ENCODE measurements at regions not wholly inside any gene's neighbourhood (a gene's known extent, or its start where the extent isn't known, plus 50 kb on each side); places are given as distances from the start of the nearest gene placed in this dataset.

DNA sequence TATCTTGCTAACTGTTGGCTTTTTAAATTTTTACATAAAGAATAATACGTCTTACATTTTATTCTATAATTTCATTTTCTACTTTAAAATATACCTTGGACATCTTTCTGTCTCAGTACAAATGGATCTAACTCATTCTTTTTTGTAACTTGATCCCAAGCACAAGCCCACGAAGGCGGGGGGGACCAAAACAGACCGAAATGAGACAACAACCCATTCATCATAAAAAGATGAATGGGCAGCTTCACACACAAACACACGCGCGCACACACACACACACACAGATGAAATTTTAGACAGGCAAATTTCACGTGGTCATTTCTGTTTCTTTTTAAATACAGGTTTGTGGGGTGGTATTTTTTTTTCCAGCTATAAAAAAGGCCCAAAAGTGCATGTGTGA is 271.3 kb upstream of the TOPAZ1 start:
- no peaks in the 10 kb centered on the region for H3K9me3 ChIP-seq (ENCODE audit: insufficient read depth, low read depth, low read length)
- no peak overlapping the region for H3K4me3 ChIP-seq (ENCODE audit: low read length)
- no peak overlapping the region for H3K27ac ChIP-seq (ENCODE audit: low read length)
- H3K27me3 ChIP-seq (ENCODE audit: insufficient read depth, low read length) = no peaks in the 10 kb centered on the region
- H3K4me1 ChIP-seq (ENCODE audit: insufficient read depth, low read length) = peaks cover 30% of the 10 kb centered on the region
- H3K9ac ChIP-seq (ENCODE audit: low read depth, low read length) = no peak overlapping the region
- no peaks in the 10 kb centered on the region for H3K36me3 ChIP-seq (ENCODE audit: insufficient read depth, low read depth, low read length)

GRCh38 chr3:43970920-43971319 is 270.8 kb upstream of the TOPAZ1 start:
- H3K4me3 ChIP-seq (ENCODE audit: low read length) = no peak overlapping the region
- no peak overlapping the region for H3K27ac ChIP-seq (ENCODE audit: low read length)
- H3K9ac ChIP-seq (ENCODE audit: low read depth, low read length) = no peak overlapping the region
- H3K4me1 ChIP-seq (ENCODE audit: insufficient read depth, low read length) = peaks cover 30% of the 10 kb centered on the region
- no peaks in the 10 kb centered on the region for H3K27me3 ChIP-seq (ENCODE audit: insufficient read depth, low read length)
- H3K36me3 ChIP-seq (ENCODE audit: insufficient read depth, low read depth, low read length) = no peaks in the 10 kb centered on the region
- H3K9me3 ChIP-seq (ENCODE audit: insufficient read depth, low read depth, low read length) = 0 out of 2 replicates have a peak, but pooled peaks cover 4% of the 10 kb centered on the region

GRCh38 chr3:43971486-43971885 is 270.2 kb upstream of the TOPAZ1 start:
- H3K27ac ChIP-seq (ENCODE audit: low read length) = no peak overlapping the region
- peaks cover 27% of the 10 kb centered on the region for H3K4me1 ChIP-seq (ENCODE audit: insufficient read depth, low read length)
- no peaks in the 10 kb centered on the region for H3K36me3 ChIP-seq (ENCODE audit: insufficient read depth, low read depth, low read length)
- H3K27me3 ChIP-seq (ENCODE audit: insufficient read depth, low read length) = no peaks in the 10 kb centered on the region
- no peak overlapping the region for H3K9ac ChIP-seq (ENCODE audit: low read depth, low read length)
- H3K4me3 ChIP-seq (ENCODE audit: low read length) = no peak overlapping the region
- 0 out of 2 replicates have a peak, but pooled peaks cover 4% of the 10 kb centered on the region for H3K9me3 ChIP-seq (ENCODE audit: insufficient read depth, low read depth, low read length)

DNA sequence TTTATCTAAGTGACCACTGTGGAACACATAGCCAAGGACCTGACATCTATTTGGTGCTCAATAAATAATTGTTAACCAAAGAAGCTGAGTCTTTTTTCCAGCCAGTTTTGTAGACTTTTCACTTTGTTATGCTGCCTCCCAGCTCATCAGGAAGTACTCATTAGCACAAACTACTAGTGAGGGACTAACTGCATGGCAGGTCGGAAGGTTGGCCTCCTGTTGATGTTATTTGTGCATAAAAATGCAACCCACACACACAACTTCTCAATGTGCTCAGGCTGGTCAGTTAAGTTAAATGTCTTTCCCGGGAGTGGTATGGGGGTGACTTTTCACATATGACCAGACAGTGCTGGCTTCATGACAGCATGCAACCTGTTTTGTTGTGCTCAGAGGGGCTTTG is 263.0 kb upstream of the TOPAZ1 start:
- no peak overlapping the region for H3K27ac ChIP-seq (ENCODE audit: low read length)
- H3K4me3 ChIP-seq (ENCODE audit: low read length) = peak overlapping the region; percentile 34; the same call in 1 of the 2 replicates

GRCh38 chr3:43979645-43980044 is 262.0 kb upstream of the TOPAZ1 start:
- Histone ChIP-seq H3K27ac (ENCODE audit: low read length) (no peak overlapping the region), H3K4me3 (ENCODE audit: low read length) (no peak overlapping the region), H3K4me1 (ENCODE audit: insufficient read depth, low read length) (peaks cover 24% of the 10 kb centered on the region), H3K9ac (ENCODE audit: low read depth, low read length) (no peak overlapping the region), H3K9me3 (ENCODE audit: insufficient read depth, low read depth, low read length) (0 out of 2 replicates have a peak, but pooled peaks cover 4% of the 10 kb centered on the region), H3K27me3 (ENCODE audit: insufficient read depth, low read length) (no peaks in the 10 kb centered on the region), H3K36me3 (ENCODE audit: insufficient read depth, low read depth, low read length) (no peaks in the 10 kb centered on the region)

More for the DNA sequence above, 263.0 kb upstream of the TOPAZ1 start:
- H3K4me1 ChIP-seq (ENCODE audit: insufficient read depth, low read length) = peaks cover 28% of the 10 kb centered on the region
- no peaks in the 10 kb centered on the region for H3K27me3 ChIP-seq (ENCODE audit: insufficient read depth, low read length)
- no peaks in the 10 kb centered on the region for H3K36me3 ChIP-seq (ENCODE audit: insufficient read depth, low read depth, low read length)
- H3K9ac ChIP-seq (ENCODE audit: low read depth, low read length) = no peak overlapping the region
- H3K9me3 ChIP-seq (ENCODE audit: insufficient read depth, low read depth, low read length) = 0 out of 2 replicates have a peak, but pooled peaks cover 4% of the 10 kb centered on the region

- peaks cover 6% of the 10 kb centered on the region; the same call in 1 of the 2 replicates for H3K4me1 ChIP-seq (ENCODE audit: insufficient read depth, low read length)
- H3K9ac ChIP-seq (ENCODE audit: low read depth, low read length) = no peak overlapping the region
- peaks cover 80% of the 10 kb centered on the region for H3K27me3 ChIP-seq (ENCODE audit: insufficient read depth, low read length)
- peaks cover 3% of the 10 kb centered on the region for H3K9me3 ChIP-seq (ENCODE audit: insufficient read depth, low read depth, low read length)
- no peaks in the 10 kb centered on the region for H3K36me3 ChIP-seq (ENCODE audit: insufficient read depth, low read depth, low read length)
- no peak overlapping the region for H3K27ac ChIP-seq (ENCODE audit: low read length)
- peak overlapping the region; percentile 81 for H3K4me3 ChIP-seq (ENCODE audit: low read length)
Observed at GRCh38 chr3:43994657-43995546, 246.8 kb upstream of the TOPAZ1 start.

DNA sequence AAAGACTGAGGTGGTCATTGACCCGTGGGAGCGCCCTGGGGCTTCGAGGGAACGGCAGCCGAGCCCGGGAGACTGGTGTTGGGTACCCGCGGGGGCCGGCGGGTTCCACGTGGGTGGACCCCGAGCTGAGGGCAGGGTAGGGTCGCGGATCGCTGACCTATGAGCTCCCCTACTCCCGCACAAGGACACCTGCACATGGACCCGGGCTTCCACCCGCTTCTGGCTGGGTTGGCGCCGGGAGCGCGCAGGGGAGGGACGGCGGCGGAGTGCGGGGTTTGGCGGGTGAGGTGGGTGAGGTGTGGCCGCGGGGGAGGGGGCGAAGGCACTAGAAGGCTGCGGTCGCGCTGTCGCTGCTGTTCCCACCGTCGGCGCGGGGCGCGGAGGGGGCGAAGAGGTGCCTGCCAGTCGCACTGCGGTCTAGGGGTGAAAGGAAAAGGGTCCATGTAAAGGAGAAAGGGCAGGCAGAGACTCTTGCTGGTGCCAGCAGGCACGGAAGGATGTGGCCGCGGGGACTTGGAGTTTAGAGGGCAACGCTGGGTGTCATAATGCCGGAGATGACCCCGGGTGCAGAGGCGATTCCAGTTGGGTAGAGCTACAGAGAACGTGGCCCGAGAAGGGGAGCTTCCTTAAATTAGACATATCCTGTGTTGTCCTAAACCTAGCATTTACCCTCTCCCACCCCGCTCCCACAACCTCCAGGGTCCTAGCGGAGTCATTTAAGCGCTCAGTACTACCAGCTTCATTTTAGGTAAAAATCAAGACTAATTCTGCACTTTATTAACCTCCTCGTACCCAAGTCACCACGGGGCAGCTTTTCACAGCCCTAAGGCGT is 245.9 kb upstream of the TOPAZ1 start:
- Histone ChIP-seq H3K9ac (ENCODE audit: low read depth, low read length) (no peak overlapping the region; the same call in 1 of the 2 replicates), H3K4me3 (ENCODE audit: low read length) (peak overlapping the region; percentile 81), H3K9me3 (ENCODE audit: insufficient read depth, low read depth, low read length) (peaks cover 5% of the 10 kb centered on the region), H3K36me3 (ENCODE audit: insufficient read depth, low read depth, low read length) (no peaks in the 10 kb centered on the region), H3K27ac (ENCODE audit: low read length) (no peak overlapping the region), H3K4me1 (ENCODE audit: insufficient read depth, low read length) (peaks cover 6% of the 10 kb centered on the region; the same call in 1 of the 2 replicates), H3K27me3 (ENCODE audit: insufficient read depth, low read length) (peaks cover 89% of the 10 kb centered on the region)

GRCh38 chr3:43996379-43997301 is 245.0 kb upstream of the TOPAZ1 start:
- Histone ChIP-seq H3K27me3 (ENCODE audit: insufficient read depth, low read length) (peaks cover 98% of the 10 kb centered on the region), H3K4me1 (ENCODE audit: insufficient read depth, low read length) (peaks cover 6% of the 10 kb centered on the region; the same call in 1 of the 2 replicates), H3K9ac (ENCODE audit: low read depth, low read length) (peak overlapping the region; percentile 55; the same call in 1 of the 2 replicates), H3K9me3 (ENCODE audit: insufficient read depth, low read depth, low read length) (peaks cover 5% of the 10 kb centered on the region), H3K4me3 (ENCODE audit: low read length) (peak overlapping the region; percentile 81), H3K36me3 (ENCODE audit: insufficient read depth, low read depth, low read length) (no peaks in the 10 kb centered on the region), H3K27ac (ENCODE audit: low read length) (no peak overlapping the region)

- H3K27me3 ChIP-seq (ENCODE audit: insufficient read depth, low read length) = peaks cover 96% of the 10 kb centered on the region
- peaks cover 5% of the 10 kb centered on the region for H3K9me3 ChIP-seq (ENCODE audit: insufficient read depth, low read depth, low read length)
- no peaks in the 10 kb centered on the region for H3K36me3 ChIP-seq (ENCODE audit: insufficient read depth, low read depth, low read length)
- peaks cover 6% of the 10 kb centered on the region; the same call in 1 of the 2 replicates for H3K4me1 ChIP-seq (ENCODE audit: insufficient read depth, low read length)
- peak overlapping the region; percentile 55; the same call in 1 of the 2 replicates for H3K9ac ChIP-seq (ENCODE audit: low read depth, low read length)
- H3K27ac ChIP-seq (ENCODE audit: low read length) = no peak overlapping the region
- peak overlapping the region; percentile 81 for H3K4me3 ChIP-seq (ENCODE audit: low read length)
Observed at GRCh38 chr3:43997316-43997715, 244.4 kb upstream of the TOPAZ1 start.

DNA sequence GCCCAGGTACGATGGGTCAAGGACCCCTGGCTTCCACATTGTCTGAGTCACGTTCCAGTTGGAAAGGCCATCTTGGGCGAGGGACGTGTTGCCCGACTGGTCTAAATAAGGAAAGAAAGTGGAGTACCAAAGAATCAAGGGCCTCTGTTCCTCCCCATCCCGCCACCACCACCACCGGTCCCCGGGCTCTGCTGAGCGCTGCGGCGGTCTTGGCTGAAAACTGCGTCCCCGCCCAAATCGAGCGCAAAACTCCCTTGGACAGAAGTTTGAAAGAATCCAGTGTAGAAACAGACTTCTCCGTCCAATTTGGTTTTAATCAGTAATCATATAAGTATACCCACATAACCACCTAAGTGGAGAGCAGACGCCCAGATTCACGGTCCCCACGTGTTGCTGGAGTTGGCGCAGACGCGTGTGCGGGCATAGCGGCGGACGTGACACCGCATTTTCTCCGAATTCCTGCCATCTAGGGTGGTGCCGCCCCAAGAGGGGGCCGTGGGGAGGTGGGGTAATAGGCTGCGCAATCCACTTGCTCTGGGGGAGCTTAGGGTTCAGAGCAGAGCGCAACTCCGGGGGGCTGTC is 243.8 kb upstream of the TOPAZ1 start:
- Histone ChIP-seq H3K27ac (ENCODE audit: low read length) (no peak overlapping the region), H3K27me3 (ENCODE audit: insufficient read depth, low read length) (peaks cover 92% of the 10 kb centered on the region), H3K4me3 (ENCODE audit: low read length) (peak overlapping the region; percentile 81), H3K36me3 (ENCODE audit: insufficient read depth, low read depth, low read length) (no peaks in the 10 kb centered on the region), H3K4me1 (ENCODE audit: insufficient read depth, low read length) (peaks cover 6% of the 10 kb centered on the region; the same call in 1 of the 2 replicates), H3K9me3 (ENCODE audit: insufficient read depth, low read depth, low read length) (peaks cover 5% of the 10 kb centered on the region), H3K9ac (ENCODE audit: low read depth, low read length) (peak overlapping the region; percentile 55; the same call in 1 of the 2 replicates)

All from iPS-20b (cell line).